Common myeloid progenitor, CD34-positive (primary cell): ENCODE measurements at regions not wholly inside any gene's neighbourhood (a gene's known extent, or its start where the extent isn't known, plus 50 kb on each side); places are given as distances from the start of the nearest gene placed in this dataset.
"Not testable (repeated sequence)": the region's sequence is repeated elsewhere in the genome, so short reads cannot be mapped to it uniquely, and the experiment has no call there.

ENCODE experiments used
- CTCF ChIA-PET: fragments of 350-600 bp; sonication (Branson Sonifier 250); formaldehyde crosslinking; loops from one replicate; lab custom pipeline; 2021; ENCODE audit warnings: antibody characterized with exemption; lab: Charles Lee
- POLR2A ChIA-PET: fragments of 350-600 bp; sonication (Branson Sonifier 250); formaldehyde crosslinking; loops from one replicate; lab custom pipeline; 2021; ENCODE audit warnings: antibody characterized with exemption; lab: Charles Lee
- DNase-seq, 3 donors: peaks; one replicate each; pipeline versions ENCODE4 v3.0.0 to v3.0.0-alpha.2; 2013
- H3K27ac ChIP-seq, 2 experiments: 1 replicate in 1 of 2; 2 replicates in 1 of 2; pipeline ENCODE4 v1.7.0; 2013; ENCODE audit warnings: inconsistent platforms in 2 of 2, low read length in 2 of 2, mild to moderate bottlenecking in 2 of 2, low read depth in 1 of 2, moderate library complexity in 1 of 2; ENCODE audit not compliant: severe bottlenecking in 2 of 2, insufficient read depth in 1 of 2, poor library complexity in 1 of 2
- H3K27me3 ChIP-seq, 5 experiments: replicated peaks in 2 of 5; 1 replicate in 3 of 5; 2 replicates in 2 of 5; pipeline versions ENCODE4 v1.6.1 to v1.7.0; 2013; ENCODE audit warnings: low read length in 4 of 5, mild to moderate bottlenecking in 2 of 5, moderate library complexity in 2 of 5, inconsistent platforms in 1 of 5; ENCODE audit not compliant: insufficient read depth in 5 of 5, control insufficient read depth in 4 of 5
- H3K36me3 ChIP-seq, 4 experiments: 1 replicate in 2 of 4; 2 replicates in 2 of 4; pipeline versions ENCODE4 v1.6.1 to v1.7.0; 2013; ENCODE audit warnings: low read length in 3 of 4, control low read depth in 1 of 4, mild to moderate bottlenecking in 1 of 4; ENCODE audit not compliant: control insufficient read depth in 4 of 4, insufficient read depth in 4 of 4
- H3K4me1 ChIP-seq, 4 experiments: 1 replicate in 3 of 4; 2 replicates in 1 of 4; pipeline versions ENCODE4 v1.6.1 to v1.7.1; 2013; ENCODE audit warnings: low read length in 3 of 4, mild to moderate bottlenecking in 3 of 4, control low read depth in 1 of 4, inconsistent platforms in 1 of 4, moderate library complexity in 1 of 4; ENCODE audit not compliant: control insufficient read depth in 4 of 4, insufficient read depth in 4 of 4; ENCODE audit errors: control extremely low read depth in 1 of 4
- H3K4me3 ChIP-seq, 7 experiments: 1 replicate in 4 of 7; 2 replicates in 3 of 7; pipeline versions ENCODE4 v1.5.1 to v1.7.0; 2013; ENCODE audit warnings: mild to moderate bottlenecking in 7 of 7, low read length in 6 of 7, moderate library complexity in 6 of 7, inconsistent platforms in 2 of 7, low read depth in 2 of 7, control low read depth in 1 of 7; ENCODE audit not compliant: insufficient read depth in 4 of 7, control insufficient read depth in 1 of 7; ENCODE audit errors: extremely low read depth in 1 of 7
- H3K9me3 ChIP-seq, 5 experiments: 1 replicate in 4 of 5; 2 replicates in 1 of 5; pipeline versions ENCODE4 v1.6.1 to v1.7.1; 2013; ENCODE audit warnings: low read length in 4 of 5, mild to moderate bottlenecking in 2 of 5, inconsistent platforms in 1 of 5, low read depth in 1 of 5, moderate library complexity in 1 of 5; ENCODE audit not compliant: control insufficient read depth in 4 of 5, insufficient read depth in 2 of 5; ENCODE audit errors: control extremely low read depth in 1 of 5
- WGBS: methylation state at CpG from one replicate; pipeline ENCODE4 v1.1.5; 2013; ENCODE audit not compliant: insufficient coverage; 5-methylcytosine and 5-hydroxymethylcytosine counted together

DNA sequence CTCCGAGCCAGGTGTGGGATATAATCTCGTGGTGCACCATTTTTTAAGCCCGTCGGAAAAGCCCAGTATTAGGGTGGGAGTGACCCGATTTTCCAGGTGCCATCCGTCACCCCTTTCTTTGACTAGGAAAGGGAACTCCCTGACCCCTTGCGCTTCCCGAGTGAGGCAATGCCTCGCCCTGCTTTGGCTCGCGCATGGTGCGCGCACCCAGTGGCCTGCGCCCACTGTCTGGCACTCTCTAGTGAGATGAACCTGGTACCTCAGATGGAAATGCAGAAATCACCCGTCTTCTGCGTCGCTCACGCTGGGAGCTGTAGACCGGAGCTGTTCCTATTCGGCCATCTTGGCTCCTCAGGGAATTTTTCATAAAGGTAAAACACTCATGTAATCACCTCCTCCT is 63.9 kb downstream of the RWDD3 start:
- H3K27me3 ChIP-seq, H3K4me1 ChIP-seq, H3K36me3 ChIP-seq, CTCF ChIA-PET, H3K27ac ChIP-seq, DNase-seq, POLR2A ChIA-PET, H3K9me3 ChIP-seq, H3K4me3 ChIP-seq: not testable (repeated sequence)
- 90% methylated on average over 14 of the region's 20 CpGs for WGBS

DNA sequence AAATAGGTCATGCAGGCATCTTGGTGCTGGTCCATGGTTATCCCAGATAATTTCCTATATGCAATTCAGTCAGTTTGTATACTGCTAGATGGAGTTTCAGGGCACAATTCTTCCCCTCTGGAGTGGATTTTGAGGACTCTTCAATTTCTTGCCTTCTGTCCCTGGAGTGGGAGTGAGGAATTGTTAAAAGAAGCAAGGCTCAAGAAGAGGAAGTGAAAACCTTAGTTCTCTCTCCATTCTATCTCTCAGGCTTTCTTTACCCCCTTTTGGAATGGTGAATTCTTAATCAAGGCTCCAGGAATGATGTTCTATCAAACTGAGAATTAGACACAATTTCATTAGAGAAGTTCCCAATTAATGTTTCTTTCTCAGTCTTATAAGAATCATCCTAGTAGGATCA is 67.1 kb downstream of the RWDD3 start:
- no peaks in the 10 kb centered on the region for H3K27me3 ChIP-seq
- CTCF ChIA-PET: no interaction called here
- H3K36me3 ChIP-seq: no peaks in the 10 kb centered on the region
- no peak for DNase-seq
- H3K27ac ChIP-seq: no peak overlapping the region
- H3K9me3 ChIP-seq: peaks cover 0 to 4% (median 0%) of the 10 kb centered on the region in 5 experiments
- POLR2A ChIA-PET: no interaction called here
- no peaks in the 10 kb centered on the region for H3K4me1 ChIP-seq
- H3K4me3 ChIP-seq: no peak overlapping the region

DNA sequence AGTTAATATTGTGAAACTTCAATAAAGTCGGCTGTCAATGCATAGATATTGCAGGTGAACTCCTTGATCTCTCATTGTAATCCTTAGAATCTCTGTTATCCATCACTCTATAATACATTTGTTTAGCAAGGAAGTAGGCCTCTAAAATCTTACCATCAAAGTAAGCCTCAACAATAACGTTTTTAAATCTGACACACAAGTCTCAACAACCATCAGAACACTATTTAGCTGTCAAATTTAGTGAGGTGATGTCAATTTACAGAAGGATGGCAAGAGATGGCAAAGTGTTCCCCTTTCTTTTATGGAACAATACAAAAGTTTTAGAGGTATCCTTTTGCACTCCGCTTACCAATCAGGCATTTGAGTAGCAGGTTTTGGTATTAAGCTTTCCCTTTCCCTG is 67.6 kb downstream of the RWDD3 start:
- Histone ChIP-seq H3K27me3 (no peaks in the 10 kb centered on the region), H3K27ac (no peak overlapping the region), H3K9me3 (peaks cover 0 to 4% (median 0%) of the 10 kb centered on the region in 5 experiments), H3K36me3 (no peaks in the 10 kb centered on the region), H3K4me1 (no peaks in the 10 kb centered on the region), H3K4me3 (no peak overlapping the region)
- WGBS: 100% methylated on average over 1 of the region's 3 CpGs
- POLR2A ChIA-PET: no interaction called here
- DNase-seq: no peak
- CTCF ChIA-PET: no interaction called here

DNA sequence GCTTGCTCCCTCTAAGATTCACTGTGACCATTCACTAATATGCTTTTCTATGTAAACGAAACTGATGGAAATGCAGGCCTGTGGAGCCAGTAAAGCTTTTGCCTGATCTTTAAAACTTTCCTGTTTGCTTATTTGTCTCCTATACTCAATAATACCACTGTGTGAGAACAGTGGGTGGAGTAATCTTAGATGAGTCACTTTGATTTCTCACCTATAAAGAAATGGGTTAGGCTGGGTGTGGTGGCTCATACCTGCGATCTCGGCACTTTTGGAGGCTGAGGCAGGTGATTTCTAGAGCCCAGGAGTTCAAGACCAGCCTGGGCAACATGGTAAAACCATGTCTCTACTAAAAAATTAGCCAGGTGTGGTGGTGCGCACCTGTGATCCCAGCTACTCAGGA is 70.8 kb downstream of the RWDD3 start:
- H3K36me3 ChIP-seq: no peaks in the 10 kb centered on the region
- no peak overlapping the region for H3K27ac ChIP-seq
- ChIA-PET POLR2A (no interaction called here), CTCF (no interaction called here)
- peaks cover 0 to 7% (median 0%) of the 10 kb centered on the region in 5 experiments for H3K27me3 ChIP-seq
- H3K4me3 ChIP-seq: no peak overlapping the region
- 100% methylated on average over 3 of the region's 4 CpGs for WGBS
- no peak for DNase-seq
- no peaks in the 10 kb centered on the region for H3K4me1 ChIP-seq
- H3K9me3 ChIP-seq: peaks cover 0 to 4% (median 0%) of the 10 kb centered on the region in 5 experiments

DNA sequence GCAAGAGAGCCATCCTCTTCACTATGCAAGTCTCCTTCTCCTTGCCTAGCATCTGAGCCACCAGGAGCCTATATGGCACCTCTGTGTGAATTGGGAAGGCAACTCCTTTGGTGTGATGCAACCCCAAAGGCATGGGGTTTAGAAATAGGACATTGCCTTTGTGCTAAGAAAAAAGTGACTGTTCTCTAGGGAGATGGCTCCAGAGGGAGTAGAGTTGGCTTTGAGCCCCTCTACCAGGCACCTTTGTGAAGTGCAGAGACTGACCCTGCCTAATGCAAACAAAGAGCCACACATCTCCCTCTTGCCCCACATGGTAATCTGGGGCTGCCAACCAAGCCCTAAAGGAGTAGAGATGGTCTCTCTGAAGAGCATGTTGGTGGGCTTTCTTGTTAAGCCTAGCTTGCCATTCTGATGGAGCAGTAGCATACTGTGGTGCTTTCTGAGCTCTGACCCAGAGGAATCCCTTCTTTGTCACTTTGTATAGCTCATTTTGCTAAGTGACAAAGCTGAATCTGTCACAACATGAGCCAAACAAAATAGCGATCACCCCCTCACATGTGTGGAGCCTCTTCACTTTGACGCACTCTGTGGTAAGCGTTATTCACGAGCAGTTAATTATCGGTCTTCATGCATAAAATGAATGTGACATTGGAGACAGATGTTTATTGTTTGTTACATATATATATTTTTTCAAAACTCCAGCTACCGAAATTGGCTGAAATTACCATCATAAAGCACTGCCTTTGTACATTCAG is 74.4 kb downstream of the RWDD3 start:
- H3K9me3 ChIP-seq: no peaks in the 10 kb centered on the region
- CTCF ChIA-PET: no interaction called here
- H3K27ac ChIP-seq: no peak overlapping the region

DNA sequence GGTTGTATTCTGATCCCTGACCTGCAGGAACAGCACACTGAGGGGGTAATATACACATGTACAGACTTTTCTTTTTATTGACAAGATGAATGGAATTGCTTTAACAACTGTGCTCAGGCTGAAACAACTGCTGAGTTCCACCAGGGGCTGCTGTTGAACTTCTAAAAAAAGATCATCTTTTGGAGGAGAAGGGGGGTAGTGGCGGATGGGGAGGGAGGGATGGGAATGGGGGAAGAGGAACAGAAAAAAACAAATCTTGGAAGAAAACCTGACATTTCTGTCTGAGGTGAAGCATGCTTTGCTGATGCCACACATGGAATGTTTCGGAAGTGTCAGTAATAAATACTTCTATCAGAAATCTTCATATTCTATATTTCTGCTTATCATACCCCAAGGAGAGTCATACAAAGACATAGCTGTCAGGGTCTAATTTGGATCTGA is 75.0 kb downstream of the RWDD3 start:
- DNase-seq: peak; percentile 17 to 41 (median 41)
- Histone ChIP-seq H3K27ac (no peak overlapping the region), H3K9me3 (no peaks in the 10 kb centered on the region), H3K4me1 (no peaks in the 10 kb centered on the region), H3K4me3 (no peak overlapping the region), H3K27me3 (peaks cover 0 to 10% (median 0%) of the 10 kb centered on the region in 5 experiments), H3K36me3 (no peaks in the 10 kb centered on the region)
- WGBS: 36% methylated on average over 2 of the region's 2 CpGs
- ChIA-PET CTCF (interaction anchor here (0.8 to 1.0 kb wide), 2 partner anchors 13 to 27 kb away, joined by 3 read pairs; no protein-coding TSS in a partner anchor), POLR2A (no interaction called here)

More for the DNA sequence above, 74.4 kb downstream of the RWDD3 start:
- H3K4me1 ChIP-seq: no peaks in the 10 kb centered on the region
- POLR2A ChIA-PET: no interaction called here
- H3K4me3 ChIP-seq: no peak overlapping the region
- peaks cover 0 to 10% (median 0%) of the 10 kb centered on the region in 5 experiments for H3K27me3 ChIP-seq
- no peaks in the 10 kb centered on the region for H3K36me3 ChIP-seq
- no peak for DNase-seq
- WGBS: no CpG with 5 or more reads among the region's 6 CpGs

DNA sequence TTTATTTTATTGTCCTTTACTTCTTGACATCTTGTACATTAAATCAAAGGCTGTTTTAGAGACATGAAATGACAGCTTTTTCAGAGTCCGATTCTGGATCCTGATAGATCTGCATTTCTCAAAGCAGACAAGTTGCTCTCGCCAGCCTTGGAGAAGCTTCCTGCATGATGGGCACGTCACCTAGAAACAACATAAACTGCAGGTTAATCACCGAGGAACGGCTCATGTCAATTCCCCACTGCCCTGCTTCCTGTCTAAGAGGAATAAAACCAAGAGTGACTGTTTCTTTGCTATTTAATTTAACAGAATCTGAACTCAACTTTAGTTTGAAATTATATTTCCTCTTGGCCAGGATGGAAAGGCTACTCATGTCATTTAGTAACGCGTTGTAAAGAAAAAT is 77.0 kb downstream of the RWDD3 start:
- POLR2A ChIA-PET: no interaction called here
- H3K4me1 ChIP-seq: no peaks in the 10 kb centered on the region
- CTCF ChIA-PET: interaction anchor here (1.0 kb wide), 1 partner anchor 29 kb away, joined by 3 read pairs; no protein-coding TSS in a partner anchor
- DNase-seq: peak in 2 of 3 donors; percentile 4 to 5
- peak overlapping the region in 1 of 7 experiments; percentile 8 for H3K4me3 ChIP-seq
- H3K36me3 ChIP-seq: no peaks in the 10 kb centered on the region
- no peak overlapping the region for H3K27ac ChIP-seq
- H3K9me3 ChIP-seq: no peaks in the 10 kb centered on the region
- 65% methylated on average over 7 of the region's 7 CpGs for WGBS
- peaks cover 0 to 10% (median 0%) of the 10 kb centered on the region in 5 experiments for H3K27me3 ChIP-seq
